GM12878 (cell line): ENCODE measurements at regions not wholly inside any gene's neighbourhood (a gene's known extent, or its start where the extent isn't known, plus 50 kb on each side); places are given as distances from the start of the nearest gene placed in this dataset.

Experiments used
- GABPA ChIP-seq: IDR thresholded peaks from 2 replicates; pipeline ENCODE4 v1.6.1; 2014; ENCODE audit warnings: antibody characterized with exemption, low read depth, mild to moderate bottlenecking, inconsistent platforms
- TF ChIP-seq, protein P1 (sequence below): IDR thresholded peaks from 2 replicates; pipeline ENCODE4 v1.6.1; 2011; ENCODE audit warnings: low read depth, mild to moderate bottlenecking, low read length, moderate library complexity, borderline replicate concordance; ENCODE audit errors: extremely low read depth

DNA sequence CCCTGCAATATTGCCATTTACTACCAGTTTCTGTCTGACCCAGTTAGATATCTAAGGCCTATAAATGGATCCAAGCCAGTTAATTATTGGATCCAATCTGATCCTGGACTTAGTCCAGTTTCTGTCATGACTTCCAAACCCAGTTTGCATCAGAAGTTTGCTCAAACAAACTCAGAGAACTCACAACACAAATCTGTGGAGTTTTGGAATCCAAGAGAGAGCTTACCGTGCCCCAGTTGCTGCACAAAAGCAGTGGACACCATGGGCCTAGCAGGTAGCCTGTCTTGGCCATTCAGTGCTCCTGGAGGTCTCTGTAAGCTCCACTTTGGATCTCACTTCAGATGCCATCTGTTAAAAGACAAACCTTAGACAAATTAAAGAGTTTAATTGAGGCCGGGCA is 174.5 kb downstream of the AASDH start:
- no peak for TF ChIP-seq GABPA
- TF ChIP-seq, protein P1, sequence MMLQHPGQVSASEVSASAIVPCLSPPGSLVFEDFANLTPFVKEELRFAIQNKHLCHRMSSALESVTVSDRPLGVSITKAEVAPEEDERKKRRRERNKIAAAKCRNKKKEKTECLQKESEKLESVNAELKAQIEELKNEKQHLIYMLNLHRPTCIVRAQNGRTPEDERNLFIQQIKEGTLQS: no peak
